WERI-Rb-1 (cell line): ENCODE measurements at regions not wholly inside any gene's neighbourhood (a gene's known extent, or its start where the extent isn't known, plus 50 kb on each side); places are given as distances from the start of the nearest gene placed in this dataset.

Experiments used
- DNase-seq: peaks from one replicate; pipeline ENCODE4 v3.0.0-alpha.2; 2020
- H3K27ac ChIP-seq: fragments of 250-450 bp; sonication (Bioruptor Pico); 2 replicates; pipeline ENCODE4 v1.5.1; 2020; ENCODE audit warnings: mild to moderate bottlenecking, moderate library complexity
- H3K27me3 ChIP-seq: fragments of 250-450 bp; sonication (Bioruptor Pico); 2 replicates; pipeline ENCODE4 v1.5.1; 2021; ENCODE audit warnings: mild to moderate bottlenecking, low read depth, moderate library complexity; ENCODE audit not compliant: insufficient read depth, severe bottlenecking
- H3K36me3 ChIP-seq: fragments of 250-450 bp; sonication (Bioruptor Pico); 2 replicates; pipeline ENCODE4 v1.5.1; 2020; ENCODE audit warnings: mild to moderate bottlenecking, moderate library complexity
- H3K4me3 ChIP-seq: 2 replicates; pipeline ENCODE4 v1.5.1; 2011; ENCODE audit warnings: low read depth, mild to moderate bottlenecking, control low read depth, low read length
- H3K9me3 ChIP-seq: fragments of 250-450 bp; sonication (Bioruptor Pico); 2 replicates; pipeline ENCODE4 v1.5.1; 2021; ENCODE audit warnings: mild to moderate bottlenecking, moderate library complexity; ENCODE audit not compliant: severe bottlenecking
- TF ChIP-seq, protein P1 (sequence below): IDR thresholded peaks from 2 replicates; pipeline ENCODE4 v1.5.1; 2011; ENCODE audit warnings: low read depth, mild to moderate bottlenecking, control low read depth, inconsistent platforms, low read length

DNA sequence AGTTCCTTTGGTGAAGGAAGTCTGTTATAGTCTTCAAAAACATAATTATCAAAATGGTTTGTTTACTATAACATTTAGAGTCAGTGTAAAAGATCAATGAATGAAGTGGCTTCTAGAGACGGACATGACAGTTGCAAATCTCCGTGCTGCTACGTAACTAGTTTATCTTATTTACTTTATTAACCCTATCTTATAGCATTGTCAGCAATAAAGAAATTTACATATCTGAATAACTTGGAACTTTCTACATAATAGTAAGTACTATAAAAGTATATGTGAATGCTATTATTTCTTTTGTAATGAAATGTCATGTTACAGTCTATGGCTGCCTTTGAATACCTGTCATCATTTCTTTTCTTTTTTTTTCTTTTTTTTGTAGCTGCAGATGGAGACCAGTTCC, 246.8 kb downstream of the PTH2R start:
- Histone ChIP-seq H3K9me3 (no peaks in the 10 kb centered on the region), H3K27ac (no peak overlapping the region), H3K36me3 (no peaks in the 10 kb centered on the region), H3K27me3 (no peaks in the 10 kb centered on the region), H3K4me3 (no peak overlapping the region)
- TF ChIP-seq, protein P1, sequence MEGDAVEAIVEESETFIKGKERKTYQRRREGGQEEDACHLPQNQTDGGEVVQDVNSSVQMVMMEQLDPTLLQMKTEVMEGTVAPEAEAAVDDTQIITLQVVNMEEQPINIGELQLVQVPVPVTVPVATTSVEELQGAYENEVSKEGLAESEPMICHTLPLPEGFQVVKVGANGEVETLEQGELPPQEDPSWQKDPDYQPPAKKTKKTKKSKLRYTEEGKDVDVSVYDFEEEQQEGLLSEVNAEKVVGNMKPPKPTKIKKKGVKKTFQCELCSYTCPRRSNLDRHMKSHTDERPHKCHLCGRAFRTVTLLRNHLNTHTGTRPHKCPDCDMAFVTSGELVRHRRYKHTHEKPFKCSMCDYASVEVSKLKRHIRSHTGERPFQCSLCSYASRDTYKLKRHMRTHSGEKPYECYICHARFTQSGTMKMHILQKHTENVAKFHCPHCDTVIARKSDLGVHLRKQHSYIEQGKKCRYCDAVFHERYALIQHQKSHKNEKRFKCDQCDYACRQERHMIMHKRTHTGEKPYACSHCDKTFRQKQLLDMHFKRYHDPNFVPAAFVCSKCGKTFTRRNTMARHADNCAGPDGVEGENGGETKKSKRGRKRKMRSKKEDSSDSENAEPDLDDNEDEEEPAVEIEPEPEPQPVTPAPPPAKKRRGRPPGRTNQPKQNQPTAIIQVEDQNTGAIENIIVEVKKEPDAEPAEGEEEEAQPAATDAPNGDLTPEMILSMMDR = no peak
- no peak for DNase-seq

DNA sequence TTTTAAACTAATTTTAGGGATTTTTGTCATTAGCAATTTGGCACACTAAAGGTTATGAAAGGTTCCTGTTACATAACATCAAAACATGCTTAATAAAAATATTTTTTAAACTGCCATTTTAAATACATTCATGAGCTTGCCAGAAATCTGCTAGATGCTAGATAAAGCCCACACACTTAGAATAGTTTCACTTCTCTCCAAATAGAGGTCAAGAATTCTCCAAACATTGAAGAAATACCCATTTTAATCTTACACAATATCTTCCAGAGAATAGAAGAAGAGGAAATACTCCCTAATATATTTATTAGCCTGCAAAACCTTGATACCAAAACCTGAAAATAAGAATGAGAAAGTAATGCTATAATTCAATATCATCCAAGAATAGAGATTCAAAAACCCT, 247.5 kb downstream of the PTH2R start:
- H3K27me3 ChIP-seq = no peaks in the 10 kb centered on the region
- no peaks in the 10 kb centered on the region for H3K9me3 ChIP-seq
- no peaks in the 10 kb centered on the region for H3K36me3 ChIP-seq
- H3K27ac ChIP-seq = no peak overlapping the region
- DNase-seq = no peak
- TF ChIP-seq, protein P1 = no peak
- H3K4me3 ChIP-seq = no peak overlapping the region

DNA sequence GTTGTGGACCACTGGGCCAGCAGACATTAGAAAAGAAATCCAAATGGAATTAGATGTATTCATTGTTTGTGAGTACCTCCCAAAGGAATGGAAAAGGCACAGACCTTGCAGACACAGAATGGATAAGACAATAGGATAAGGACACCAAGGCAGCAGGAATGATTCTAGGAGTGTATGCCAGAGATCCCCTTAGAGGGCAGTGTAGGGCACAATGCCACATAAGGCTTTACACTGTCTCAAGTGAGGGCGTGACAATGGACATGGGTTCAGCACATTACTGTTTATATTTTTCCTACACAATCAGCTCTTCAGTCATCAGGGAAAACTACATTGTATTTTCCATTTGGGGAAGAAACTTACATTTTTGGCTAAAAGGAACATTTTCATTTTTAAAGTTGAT, 250.9 kb downstream of the PTH2R start:
- H3K4me3 ChIP-seq = no peak overlapping the region
- H3K9me3 ChIP-seq = no peaks in the 10 kb centered on the region
- H3K27ac ChIP-seq = no peak overlapping the region
- no peaks in the 10 kb centered on the region for H3K36me3 ChIP-seq
- no peaks in the 10 kb centered on the region for H3K27me3 ChIP-seq
- no peak for DNase-seq
- TF ChIP-seq, protein P1 = peak; percentile 35; the same call in 1 of the 2 replicates

DNA sequence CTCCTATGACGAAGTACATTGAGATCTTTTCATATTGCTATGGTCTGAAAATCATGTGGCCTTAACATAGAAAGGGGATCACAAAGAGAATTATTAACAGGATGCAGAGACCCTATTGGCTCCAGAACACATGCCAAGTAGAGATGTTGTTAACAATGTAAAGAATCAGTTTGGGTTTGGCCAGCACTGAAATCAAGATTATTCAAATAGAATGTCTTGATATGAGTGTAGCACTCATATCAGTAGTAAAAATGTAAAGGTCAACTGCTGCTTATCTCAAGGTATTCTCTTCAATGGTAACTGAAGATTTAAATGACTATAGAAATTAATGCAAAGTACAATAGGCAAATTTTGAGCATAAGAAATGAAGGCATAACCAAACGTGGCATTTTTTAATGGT, 262.8 kb downstream of the PTH2R start:
- Histone ChIP-seq H3K36me3 (no peaks in the 10 kb centered on the region), H3K9me3 (no peaks in the 10 kb centered on the region), H3K27me3 (no peaks in the 10 kb centered on the region), H3K27ac (no peak overlapping the region), H3K4me3 (no peak overlapping the region)
- TF ChIP-seq, protein P1 = no peak
- no peak for DNase-seq

DNA sequence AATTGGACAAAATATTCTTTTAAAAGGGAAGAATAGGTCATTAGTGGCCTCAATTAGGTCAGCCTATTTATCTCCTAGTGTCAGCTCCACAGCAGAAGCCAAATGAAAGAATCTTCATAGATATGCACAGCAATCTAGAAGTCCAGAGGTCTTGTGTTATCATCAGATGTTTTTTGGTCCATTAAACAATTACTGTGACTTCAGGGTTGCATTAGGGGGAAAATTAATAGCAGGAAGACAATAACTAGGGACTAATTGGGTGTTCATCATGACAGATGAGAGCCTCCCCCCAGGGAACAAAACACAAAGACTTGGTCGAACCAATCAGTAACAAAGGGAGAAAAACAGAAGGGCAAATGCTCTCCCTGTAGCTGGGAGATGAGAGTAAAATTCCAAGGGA, 264.7 kb downstream of the PTH2R start:
- H3K9me3 ChIP-seq = no peaks in the 10 kb centered on the region
- no peak overlapping the region for H3K27ac ChIP-seq
- TF ChIP-seq, protein P1 = no peak
- H3K36me3 ChIP-seq = no peaks in the 10 kb centered on the region
- H3K27me3 ChIP-seq = no peaks in the 10 kb centered on the region
- DNase-seq = no peak
- no peak overlapping the region for H3K4me3 ChIP-seq

DNA sequence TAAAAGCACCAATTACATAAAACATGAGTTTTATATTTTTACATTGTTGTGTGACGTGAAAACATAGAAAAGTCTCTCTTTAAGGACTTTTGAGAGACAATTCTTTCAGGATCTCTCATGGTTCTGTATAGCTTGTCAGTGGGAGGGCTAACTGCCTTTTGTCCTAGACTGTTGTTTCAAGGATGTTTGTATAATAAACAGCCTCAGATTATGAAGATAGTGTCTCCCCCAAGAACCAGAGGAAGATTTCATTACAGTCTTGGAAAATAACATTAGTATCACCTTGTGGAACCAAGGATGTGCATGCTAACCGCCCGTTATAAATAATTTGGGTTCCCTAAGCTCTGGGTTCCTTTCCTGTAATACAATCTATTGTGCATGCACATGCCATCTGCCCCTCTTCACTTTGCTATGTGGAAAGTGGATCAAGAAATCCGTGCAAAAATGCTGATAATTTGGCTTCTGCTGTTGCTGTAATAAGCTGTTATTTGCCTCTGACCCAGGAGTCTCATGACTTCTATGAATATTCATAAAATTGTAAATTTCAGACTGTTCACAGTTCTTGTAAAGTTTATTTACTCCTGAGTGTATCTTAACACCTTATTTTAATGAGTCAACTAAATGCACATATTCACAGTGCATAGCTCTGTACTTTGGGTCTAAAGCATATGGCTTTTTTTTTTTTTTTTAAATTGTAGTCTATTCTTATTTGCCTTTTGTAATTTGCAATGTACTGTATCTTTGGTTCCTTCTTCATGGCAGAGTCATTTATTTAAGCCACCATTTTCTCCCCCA, 265.5 kb downstream of the PTH2R start:
- TF ChIP-seq, protein P1 = no peak
- no peak overlapping the region for H3K4me3 ChIP-seq
- no peaks in the 10 kb centered on the region for H3K27me3 ChIP-seq
- no peak for DNase-seq
- H3K9me3 ChIP-seq = no peaks in the 10 kb centered on the region
- H3K36me3 ChIP-seq = no peaks in the 10 kb centered on the region
- no peak overlapping the region for H3K27ac ChIP-seq
